Muscle layer of colon (tissue), 2 donors: ENCODE measurements at regions not wholly inside any gene's neighbourhood (a gene's known extent, or its start where the extent isn't known, plus 50 kb on each side); places are given as distances from the start of the nearest gene placed in this dataset.

Source experiments
- H3K27ac ChIP-seq: one replicate; pipeline ENCODE4 v1.7.0; 2013; ENCODE audit warnings: low read depth, mild to moderate bottlenecking, low read length, moderate library complexity
- H3K27me3 ChIP-seq, 2 donors: one replicate each; pipeline ENCODE4 v1.7.0; 2013; ENCODE audit warnings: low read length in 2 of 2, mild to moderate bottlenecking in 2 of 2; ENCODE audit not compliant: insufficient read depth in 2 of 2, control insufficient read depth in 1 of 2
- H3K36me3 ChIP-seq: one replicate; pipeline ENCODE4 v1.7.0; 2013; ENCODE audit warnings: mild to moderate bottlenecking, low read length; ENCODE audit not compliant: insufficient read depth
- H3K4me1 ChIP-seq: one replicate; pipeline ENCODE4 v1.7.0; 2013; ENCODE audit warnings: mild to moderate bottlenecking, low read length; ENCODE audit not compliant: insufficient read depth
- H3K4me3 ChIP-seq, 2 donors: one replicate each; pipeline ENCODE4 v1.7.0; 2013; ENCODE audit warnings: low read length in 2 of 2, low read depth in 1 of 2, mild to moderate bottlenecking in 1 of 2, moderate library complexity in 1 of 2
- H3K9ac ChIP-seq: one replicate; pipeline ENCODE4 v1.7.0; 2013; ENCODE audit warnings: low read length
- H3K9me3 ChIP-seq: one replicate; pipeline ENCODE4 v1.7.0; 2013; ENCODE audit warnings: mild to moderate bottlenecking, low read length
- donor health status: abdominal sarcoma.
- donor health status: Adenocarcinoma of cecum.

GRCh38 chr12:60271816-60272215, 676.0 kb downstream of the SLC16A7 start:
- Histone ChIP-seq H3K9me3 (no peaks in the 10 kb centered on the region), H3K9ac (no peak overlapping the region), H3K27ac (no peak overlapping the region)

GRCh38 chr12:60278209-60278608, 682.4 kb downstream of the SLC16A7 start:
- no peak overlapping the region for H3K4me3 ChIP-seq

More at GRCh38 chr12:60271816-60272215, 676.0 kb downstream of the SLC16A7 start:
- no peak overlapping the region for H3K4me3 ChIP-seq
- H3K4me1 ChIP-seq = no peaks in the 10 kb centered on the region
- H3K27me3 ChIP-seq = no peaks in the 10 kb centered on the region
- no peaks in the 10 kb centered on the region for H3K36me3 ChIP-seq

GRCh38 chr12:60279221-60279620, 683.4 kb downstream of the SLC16A7 start:
- H3K9me3 ChIP-seq = no peaks in the 10 kb centered on the region
- H3K27ac ChIP-seq = no peak overlapping the region
- H3K36me3 ChIP-seq = no peaks in the 10 kb centered on the region
- H3K9ac ChIP-seq = no peak overlapping the region
- H3K4me3 ChIP-seq = no peak overlapping the region
- H3K4me1 ChIP-seq = no peaks in the 10 kb centered on the region
- no peaks in the 10 kb centered on the region for H3K27me3 ChIP-seq

More at GRCh38 chr12:60278209-60278608, 682.4 kb downstream of the SLC16A7 start:
- H3K36me3 ChIP-seq = no peaks in the 10 kb centered on the region
- no peak overlapping the region for H3K9ac ChIP-seq
- H3K4me1 ChIP-seq = no peaks in the 10 kb centered on the region
- no peaks in the 10 kb centered on the region for H3K27me3 ChIP-seq
- no peak overlapping the region for H3K27ac ChIP-seq
- H3K9me3 ChIP-seq = no peaks in the 10 kb centered on the region

- Histone ChIP-seq H3K27me3 (no peaks in the 10 kb centered on the region), H3K4me3 (no peak overlapping the region), H3K36me3 (no peaks in the 10 kb centered on the region), H3K9me3 (no peaks in the 10 kb centered on the region), H3K27ac (no peak overlapping the region), H3K4me1 (no peaks in the 10 kb centered on the region), H3K9ac (no peak overlapping the region)
Measured at GRCh38 chr12:60281522-60281921, 685.7 kb downstream of the SLC16A7 start.

GRCh38 chr12:60290532-60290931, 694.7 kb downstream of the SLC16A7 start:
- Histone ChIP-seq H3K27me3 (no peaks in the 10 kb centered on the region), H3K9ac (no peak overlapping the region), H3K4me3 (no peak overlapping the region)

GRCh38 chr12:60308366-60308991, 712.6 kb downstream of the SLC16A7 start:
- Histone ChIP-seq H3K27ac (no peak overlapping the region), H3K4me3 (no peak overlapping the region)

More at GRCh38 chr12:60290532-60290931, 694.7 kb downstream of the SLC16A7 start:
- H3K9me3 ChIP-seq = no peaks in the 10 kb centered on the region
- H3K27ac ChIP-seq = no peak overlapping the region
- H3K36me3 ChIP-seq = no peaks in the 10 kb centered on the region
- no peaks in the 10 kb centered on the region for H3K4me1 ChIP-seq

GRCh38 chr12:60311940-60312339, 716.1 kb downstream of the SLC16A7 start:
- H3K9me3 ChIP-seq = no peaks in the 10 kb centered on the region
- no peaks in the 10 kb centered on the region for H3K4me1 ChIP-seq
- H3K27me3 ChIP-seq = no peaks in the 10 kb centered on the region
- no peaks in the 10 kb centered on the region for H3K36me3 ChIP-seq
- H3K27ac ChIP-seq = no peak overlapping the region
- no peak overlapping the region for H3K4me3 ChIP-seq
- no peak overlapping the region for H3K9ac ChIP-seq

More at GRCh38 chr12:60308366-60308991, 712.6 kb downstream of the SLC16A7 start:
- H3K27me3 ChIP-seq = no peaks in the 10 kb centered on the region
- no peak overlapping the region for H3K9ac ChIP-seq
- no peaks in the 10 kb centered on the region for H3K4me1 ChIP-seq
- no peaks in the 10 kb centered on the region for H3K9me3 ChIP-seq
- no peaks in the 10 kb centered on the region for H3K36me3 ChIP-seq

GRCh38 chr12:60317361-60317760, 721.5 kb downstream of the SLC16A7 start:
- Histone ChIP-seq H3K27me3 (no peaks in the 10 kb centered on the region), H3K27ac (no peak overlapping the region), H3K4me1 (no peaks in the 10 kb centered on the region), H3K9me3 (no peaks in the 10 kb centered on the region), H3K4me3 (no peak overlapping the region), H3K36me3 (no peaks in the 10 kb centered on the region), H3K9ac (no peak overlapping the region)

GRCh38 chr12:60324746-60325145, 728.9 kb downstream of the SLC16A7 start:
- no peaks in the 10 kb centered on the region for H3K4me1 ChIP-seq
- H3K27me3 ChIP-seq = no peaks in the 10 kb centered on the region
- H3K9me3 ChIP-seq = no peaks in the 10 kb centered on the region
- no peak overlapping the region for H3K9ac ChIP-seq
- H3K4me3 ChIP-seq = no peak overlapping the region
- H3K36me3 ChIP-seq = no peaks in the 10 kb centered on the region
- no peak overlapping the region for H3K27ac ChIP-seq

- Histone ChIP-seq H3K36me3 (no peaks in the 10 kb centered on the region), H3K9ac (no peak overlapping the region), H3K4me1 (no peaks in the 10 kb centered on the region), H3K27ac (no peak overlapping the region), H3K9me3 (no peaks in the 10 kb centered on the region), H3K27me3 (no peaks in the 10 kb centered on the region), H3K4me3 (no peak overlapping the region)
Measured at GRCh38 chr12:60333461-60333860, 737.6 kb downstream of the SLC16A7 start.

- Histone ChIP-seq H3K27ac (no peak overlapping the region), H3K9me3 (no peaks in the 10 kb centered on the region), H3K4me3 (no peak overlapping the region), H3K27me3 (no peaks in the 10 kb centered on the region), H3K9ac (no peak overlapping the region), H3K4me1 (no peaks in the 10 kb centered on the region), H3K36me3 (no peaks in the 10 kb centered on the region)
Measured at GRCh38 chr12:60335745-60336144, 739.9 kb downstream of the SLC16A7 start.

- Histone ChIP-seq H3K36me3 (no peaks in the 10 kb centered on the region), H3K9me3 (no peaks in the 10 kb centered on the region), H3K9ac (no peak overlapping the region), H3K27ac (no peak overlapping the region), H3K27me3 (no peaks in the 10 kb centered on the region), H3K4me1 (no peaks in the 10 kb centered on the region), H3K4me3 (no peak overlapping the region)
Measured at GRCh38 chr12:60337839-60338549, 742.2 kb downstream of the SLC16A7 start.
